Endodermal cell (in vitro differentiated cells): ENCODE measurements at regions not wholly inside any gene's neighbourhood (a gene's known extent, or its start where the extent isn't known, plus 50 kb on each side); places are given as distances from the start of the nearest gene placed in this dataset.

Source experiments
- DNase-seq: peaks from one replicate; pipeline ENCODE4 v3.0.0-alpha.2; 2017
- H3K27ac ChIP-seq: 2 replicates; pipeline ENCODE4 v1.5.1; 2013; ENCODE audit warnings: mild to moderate bottlenecking, low read depth, low read length, moderate library complexity
- H3K27me3 ChIP-seq: 2 replicates; pipeline ENCODE4 v1.6.1; 2013; ENCODE audit warnings: mild to moderate bottlenecking, low read length, moderate library complexity; ENCODE audit not compliant: insufficient read depth, control insufficient read depth, poor library complexity, severe bottlenecking
- H3K36me3 ChIP-seq: 2 replicates; pipeline ENCODE4 v1.7.0; 2013; ENCODE audit warnings: mild to moderate bottlenecking, low read length, moderate library complexity; ENCODE audit not compliant: control insufficient read depth, insufficient read depth
- H3K4me1 ChIP-seq: one replicate; pipeline ENCODE4 v1.7.0; 2013; ENCODE audit warnings: low read length; ENCODE audit not compliant: control insufficient read depth, insufficient read depth
- H3K4me3 ChIP-seq: 2 replicates; pipeline ENCODE4 v1.5.1; 2013; ENCODE audit warnings: mild to moderate bottlenecking, low read length, moderate library complexity
- H3K9ac ChIP-seq: 2 replicates; pipeline ENCODE4 v1.6.1; 2013; ENCODE audit warnings: mild to moderate bottlenecking, low read length, moderate library complexity; ENCODE audit not compliant: poor library complexity, severe bottlenecking; ENCODE audit errors: extremely low read depth
- H3K9me3 ChIP-seq: 2 replicates; pipeline ENCODE4 v1.6.1; 2013; ENCODE audit warnings: mild to moderate bottlenecking, low read length, moderate library complexity; ENCODE audit not compliant: control insufficient read depth
- H3K27ac Mint-ChIP-seq: 2 replicates; pipeline ENCODE4 v1.8.0; 2020; ENCODE audit warnings: mixed read lengths
- H3K27me3 Mint-ChIP-seq: 2 replicates; pipeline ENCODE4 v1.8.0; 2021; ENCODE audit warnings: mild to moderate bottlenecking, mixed read lengths; ENCODE audit not compliant: insufficient read depth
- H3K36me3 Mint-ChIP-seq: 2 replicates; pipeline ENCODE4 v1.8.0; 2020; ENCODE audit warnings: low read depth, mixed read lengths
- H3K4me1 Mint-ChIP-seq: 2 replicates; pipeline ENCODE4 v1.8.0; 2020; ENCODE audit warnings: mixed read lengths
- H3K4me3 Mint-ChIP-seq: 2 replicates; pipeline ENCODE4 v1.8.0; 2020; ENCODE audit warnings: mild to moderate bottlenecking, moderate library complexity, mixed read lengths
- H3K9me3 Mint-ChIP-seq: 2 replicates; pipeline ENCODE4 v1.8.0; 2020; ENCODE audit warnings: mild to moderate bottlenecking, mixed read lengths
- CTCF ChIP-seq: fragments of 200-600 bp; sonication (generic); conservative IDR thresholded peaks from 2 replicates; pipeline ENCODE4 v1.5.0; 2021; ENCODE audit warnings: antibody characterized with exemption, mild to moderate bottlenecking
- WGBS, 2 experiments: methylation state at CpG; one replicate each; pipeline versions ENCODE4 v1.1.5 to v1.1.7; 2013; ENCODE audit warnings: missing lambda C conversion rate in 2 of 2, mixed read lengths in 1 of 2; ENCODE audit not compliant: insufficient coverage in 1 of 2, insufficient read length in 1 of 2; 5-methylcytosine and 5-hydroxymethylcytosine counted together

DNA sequence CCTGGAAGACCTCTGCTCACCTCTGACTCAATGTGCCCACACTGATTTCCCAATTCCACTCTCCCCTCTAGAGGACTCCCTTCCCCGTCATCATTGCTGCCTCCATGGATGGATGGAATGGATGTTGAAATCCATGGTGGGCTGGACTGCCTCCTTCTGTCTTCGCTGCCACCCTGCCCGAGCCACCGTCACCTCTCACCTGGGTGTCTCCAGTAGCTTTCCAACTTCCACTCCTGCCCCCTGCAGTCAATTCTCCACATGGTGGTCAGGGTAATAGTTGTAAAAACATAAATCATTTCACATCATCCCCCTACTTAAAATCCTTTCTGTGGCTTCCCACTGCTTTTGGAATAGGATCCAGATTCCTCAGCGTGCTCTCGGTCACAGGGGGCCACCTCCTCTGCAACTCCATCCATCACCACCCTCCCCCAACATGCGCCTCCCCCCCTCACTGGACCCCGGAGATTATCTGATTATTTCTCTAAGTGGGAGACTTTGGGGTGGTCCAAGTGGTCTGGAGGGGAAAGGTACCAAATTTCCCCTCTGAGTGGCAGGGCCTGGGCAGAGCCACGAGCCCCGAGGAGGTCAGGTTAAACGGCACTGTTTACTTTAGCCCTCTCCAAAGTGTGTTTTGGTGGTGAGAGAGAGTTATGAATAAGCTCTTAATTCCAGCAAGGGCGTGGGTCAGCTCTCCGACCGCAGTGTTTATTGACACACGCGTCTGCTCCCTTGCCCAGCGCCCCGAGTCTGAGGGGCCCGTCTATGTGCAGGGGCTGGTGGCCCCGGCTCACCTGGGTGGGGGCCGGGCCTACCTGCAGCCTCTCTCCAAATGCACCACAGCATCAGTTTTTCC lies 313.7 kb downstream of the MN1 start:
- 89 to 91% methylated on average over 4 to 20 of the region's 21 CpGs for WGBS, 2 experiments
- Mint-ChIP-seq H3K36me3 (no peaks in the 10 kb centered on the region), H3K9me3 (peaks cover 14% of the 10 kb centered on the region), H3K4me1 (no peaks in the 10 kb centered on the region), H3K27ac (no peak overlapping the region), H3K4me3 (no peak overlapping the region), H3K27me3 (peaks cover 8% of the 10 kb centered on the region)
- H3K27me3 ChIP-seq: no peaks in the 10 kb centered on the region
- peak; percentile 30 for TF ChIP-seq CTCF
- no peaks in the 10 kb centered on the region for H3K36me3 ChIP-seq
- H3K4me1 ChIP-seq: no peaks in the 10 kb centered on the region
- H3K9ac ChIP-seq: no peak overlapping the region
- H3K9me3 ChIP-seq: peaks cover 4% of the 10 kb centered on the region
- H3K27ac ChIP-seq: no peak overlapping the region
- H3K4me3 ChIP-seq: no peak overlapping the region
- DNase-seq: no peak

DNA sequence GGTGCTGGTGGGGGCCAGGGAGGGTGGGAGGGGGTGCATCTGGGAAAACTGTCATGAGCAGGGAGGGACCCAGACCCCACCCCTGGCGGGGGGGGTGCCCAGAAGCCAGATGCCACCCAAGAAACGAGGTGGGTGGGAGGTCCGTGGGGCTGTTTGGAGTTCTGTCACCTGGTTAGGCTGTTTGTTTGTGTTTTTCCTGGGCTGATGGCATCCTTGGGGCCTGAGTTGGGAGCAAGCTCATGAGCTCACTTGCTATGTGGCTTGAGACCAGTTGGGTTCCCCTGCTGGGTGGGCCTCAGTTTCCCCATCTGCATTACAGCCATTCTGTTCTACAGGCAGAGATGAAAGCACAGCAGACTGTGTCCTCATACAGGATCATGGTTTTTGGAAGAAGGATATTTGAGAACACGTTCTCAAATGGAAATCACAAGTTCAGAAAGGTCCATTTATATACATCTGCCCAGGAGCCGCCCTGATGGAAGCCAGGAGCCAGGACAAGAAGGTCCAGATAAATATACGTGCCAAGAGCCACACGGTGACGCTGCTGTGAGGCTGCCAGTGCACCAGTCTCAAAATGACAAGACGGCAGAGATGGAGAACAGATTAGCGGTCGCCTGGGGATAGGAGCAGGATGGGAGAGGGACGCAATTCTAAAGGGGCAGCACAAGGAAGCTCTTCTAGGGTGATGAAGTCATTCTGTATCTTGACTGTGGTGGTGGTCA lies 312.9 kb downstream of the MN1 start:
- H3K36me3 Mint-ChIP-seq: no peaks in the 10 kb centered on the region
- H3K27me3 Mint-ChIP-seq: peaks cover 8% of the 10 kb centered on the region
- Histone ChIP-seq H3K36me3 (no peaks in the 10 kb centered on the region), H3K9ac (no peak overlapping the region), H3K27me3 (no peaks in the 10 kb centered on the region), H3K27ac (no peak overlapping the region), H3K9me3 (peaks cover 4% of the 10 kb centered on the region), H3K4me1 (no peaks in the 10 kb centered on the region), H3K4me3 (no peak overlapping the region)
- no peak overlapping the region for H3K4me3 Mint-ChIP-seq
- DNase-seq: no peak
- H3K27ac Mint-ChIP-seq: no peak overlapping the region
- H3K9me3 Mint-ChIP-seq: peaks cover 18% of the 10 kb centered on the region
- H3K4me1 Mint-ChIP-seq: no peaks in the 10 kb centered on the region
- WGBS, 2 experiments: 77 to 84% methylated on average over 9 to 12 of the region's 12 CpGs
- TF ChIP-seq CTCF: no peak

DNA sequence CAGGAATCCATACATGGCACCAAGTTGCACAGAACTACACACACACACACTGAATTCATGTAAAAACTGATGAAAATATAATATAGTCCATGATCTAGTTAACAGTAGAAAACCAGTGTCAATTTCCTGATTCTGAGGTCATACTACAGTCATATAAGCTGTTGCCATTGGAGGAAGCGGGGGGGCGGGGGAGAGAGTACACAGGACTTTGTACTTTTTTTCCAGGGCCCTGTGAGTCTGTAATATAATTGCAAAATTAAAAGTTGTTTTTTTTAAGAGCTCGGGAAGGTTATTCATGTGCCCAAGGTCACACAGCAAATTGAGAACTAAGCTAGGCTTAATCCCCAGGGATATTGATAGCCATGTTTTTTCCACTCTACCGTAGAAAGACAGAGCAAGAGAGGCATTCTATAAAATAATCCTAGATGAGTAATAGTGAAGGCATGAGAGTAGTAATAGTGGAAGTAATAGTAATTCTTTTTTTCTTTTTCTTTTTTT lies 312.3 kb downstream of the MN1 start:
- Histone ChIP-seq H3K36me3 (no peaks in the 10 kb centered on the region), H3K4me3 (no peak overlapping the region), H3K27me3 (no peaks in the 10 kb centered on the region), H3K4me1 (no peaks in the 10 kb centered on the region), H3K9ac (no peak overlapping the region), H3K9me3 (peaks cover 4% of the 10 kb centered on the region), H3K27ac (no peak overlapping the region)
- TF ChIP-seq CTCF: no peak
- DNase-seq: no peak
- Mint-ChIP-seq H3K4me1 (no peaks in the 10 kb centered on the region), H3K27me3 (peaks cover 8% of the 10 kb centered on the region), H3K9me3 (peaks cover 18% of the 10 kb centered on the region), H3K27ac (no peak overlapping the region), H3K36me3 (no peaks in the 10 kb centered on the region), H3K4me3 (no peak overlapping the region)
- WGBS, 2 experiments: 88 to 95% methylated on average over 3 to 4 of the region's 4 CpGs
